Hepatocyte (in vitro differentiated cells): ENCODE measurements at regions not wholly inside any gene's neighbourhood (a gene's known extent, or its start where the extent isn't known, plus 50 kb on each side); places are given as distances from the start of the nearest gene placed in this dataset.
A peak's percentile ranks its signal among the peaks of the same experiment; 100 is the strongest.

Experiments
- DNase-seq: peaks from one replicate; pipeline ENCODE4 v3.0.0-alpha.2; 2016; ENCODE audit warnings: low spot score
- H2AFZ ChIP-seq: fragments of 200-600 bp; sonication (generic); 2 replicates; pipeline ENCODE4 v1.6.0; 2016; ENCODE audit warnings: antibody characterized with exemption, mild to moderate bottlenecking
- H3K27ac ChIP-seq: fragments of 200-600 bp; sonication (generic); 2 replicates; pipeline ENCODE4 v1.5.1; 2016; ENCODE audit warnings: mild to moderate bottlenecking
- H3K27me3 ChIP-seq: fragments of 200-600 bp; sonication (generic); 2 replicates; pipeline ENCODE4 v1.6.1; 2016
- H3K36me3 ChIP-seq: fragments of 200-600 bp; sonication (generic); replicated peaks from 2 replicates; pipeline ENCODE4 v1.5.1; 2016; ENCODE audit warnings: low read depth; ENCODE audit not compliant: insufficient read depth
- H3K4me1 ChIP-seq: fragments of 200-600 bp; sonication (generic); 2 replicates; pipeline ENCODE4 v1.5.1; 2016; ENCODE audit warnings: mild to moderate bottlenecking, moderate library complexity; ENCODE audit not compliant: insufficient read depth
- H3K4me2 ChIP-seq: fragments of 200-600 bp; sonication (generic); 2 replicates; pipeline ENCODE4 v1.6.0; 2016
- H3K4me3 ChIP-seq: fragments of 200-600 bp; sonication (generic); 2 replicates; pipeline ENCODE4 v1.5.1; 2016; ENCODE audit warnings: mild to moderate bottlenecking
- H3K79me2 ChIP-seq: fragments of 200-600 bp; sonication (generic); 2 replicates; pipeline ENCODE4 v1.6.0; 2017; ENCODE audit warnings: mild to moderate bottlenecking
- H3K9me2 ChIP-seq: fragments of 200-600 bp; sonication (generic); replicated peaks from 2 replicates; pipeline ENCODE4 v1.6.0; 2017; ENCODE audit warnings: mild to moderate bottlenecking; ENCODE audit not compliant: insufficient read depth
- H3K9me3 ChIP-seq: fragments of 200-600 bp; sonication (generic); 2 replicates; pipeline ENCODE4 v1.5.1; 2016; ENCODE audit warnings: low read depth, mild to moderate bottlenecking
- H4K20me1 ChIP-seq: fragments of 200-600 bp; sonication (generic); 2 replicates; pipeline ENCODE4 v1.6.0; 2016; ENCODE audit warnings: mild to moderate bottlenecking; ENCODE audit not compliant: insufficient read depth, poor library complexity, severe bottlenecking
- EZH2 ChIP-seq: fragments of 200-600 bp; sonication (generic); IDR thresholded peaks from 2 replicates; pipeline ENCODE4 v1.6.1; 2016; ENCODE audit warnings: antibody characterized with exemption, mild to moderate bottlenecking, borderline replicate concordance
- EZH2phosphoT487 ChIP-seq: fragments of 200-600 bp; sonication (generic); IDR thresholded peaks from one replicate; pipeline ENCODE4 v1.6.1; 2018; ENCODE audit warnings: antibody characterized with exemption, mild to moderate bottlenecking, low read depth, moderate library complexity; ENCODE audit not compliant: unreplicated experiment, severe bottlenecking
- WGBS: methylation state at CpG from one replicate; pipeline ENCODE4 v1.1.6; 2016; ENCODE audit warnings: low lambda C conversion rate; ENCODE audit errors: missing lambda C conversion rate; 5-methylcytosine and 5-hydroxymethylcytosine counted together
- TF ChIP-seq, protein P1 (sequence below): fragments of 200-600 bp; sonication (generic); IDR thresholded peaks from 2 replicates; pipeline ENCODE4 v1.5.1; 2016; ENCODE audit warnings: antibody characterized with exemption, mild to moderate bottlenecking; ENCODE audit not compliant: poor library complexity

DNA sequence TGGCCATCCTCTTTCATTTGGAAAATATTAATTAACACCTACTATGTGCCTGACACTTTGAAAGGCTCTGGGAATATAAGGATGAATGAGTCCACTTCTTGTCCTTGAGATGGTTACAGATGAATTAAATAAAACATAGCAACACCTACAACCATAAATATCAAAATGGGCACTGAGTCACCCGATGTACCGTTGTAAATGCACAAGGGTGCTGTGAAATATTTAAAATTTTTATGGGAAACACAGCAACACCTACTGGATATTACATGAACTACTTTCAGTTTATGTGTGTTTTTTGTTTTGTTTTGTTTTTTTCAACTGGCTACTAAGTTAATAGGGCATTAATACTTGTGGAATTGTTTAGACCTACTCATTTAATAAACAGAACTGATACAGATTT is 239.0 kb upstream of the NAALADL2 start:
- Histone ChIP-seq H3K27me3 (no peaks in the 10 kb centered on the region), H4K20me1 (no peaks in the 10 kb centered on the region), H3K9me2 (no peaks in the 10 kb centered on the region), H3K79me2 (no peaks in the 10 kb centered on the region), H3K9me3 (no peaks in the 10 kb centered on the region), H3K27ac (no peak overlapping the region), H2AFZ (no peak overlapping the region), H3K4me1 (no peaks in the 10 kb centered on the region), H3K36me3 (no peaks in the 10 kb centered on the region), H3K4me3 (no peak overlapping the region), H3K4me2 (no peak overlapping the region)
- WGBS: 78% methylated on average over 2 of the region's 2 CpGs
- DNase-seq: no peak
- TF ChIP-seq, protein P1, sequence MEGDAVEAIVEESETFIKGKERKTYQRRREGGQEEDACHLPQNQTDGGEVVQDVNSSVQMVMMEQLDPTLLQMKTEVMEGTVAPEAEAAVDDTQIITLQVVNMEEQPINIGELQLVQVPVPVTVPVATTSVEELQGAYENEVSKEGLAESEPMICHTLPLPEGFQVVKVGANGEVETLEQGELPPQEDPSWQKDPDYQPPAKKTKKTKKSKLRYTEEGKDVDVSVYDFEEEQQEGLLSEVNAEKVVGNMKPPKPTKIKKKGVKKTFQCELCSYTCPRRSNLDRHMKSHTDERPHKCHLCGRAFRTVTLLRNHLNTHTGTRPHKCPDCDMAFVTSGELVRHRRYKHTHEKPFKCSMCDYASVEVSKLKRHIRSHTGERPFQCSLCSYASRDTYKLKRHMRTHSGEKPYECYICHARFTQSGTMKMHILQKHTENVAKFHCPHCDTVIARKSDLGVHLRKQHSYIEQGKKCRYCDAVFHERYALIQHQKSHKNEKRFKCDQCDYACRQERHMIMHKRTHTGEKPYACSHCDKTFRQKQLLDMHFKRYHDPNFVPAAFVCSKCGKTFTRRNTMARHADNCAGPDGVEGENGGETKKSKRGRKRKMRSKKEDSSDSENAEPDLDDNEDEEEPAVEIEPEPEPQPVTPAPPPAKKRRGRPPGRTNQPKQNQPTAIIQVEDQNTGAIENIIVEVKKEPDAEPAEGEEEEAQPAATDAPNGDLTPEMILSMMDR: peak; percentile 21
- TF ChIP-seq EZH2phosphoT487: no peak

DNA sequence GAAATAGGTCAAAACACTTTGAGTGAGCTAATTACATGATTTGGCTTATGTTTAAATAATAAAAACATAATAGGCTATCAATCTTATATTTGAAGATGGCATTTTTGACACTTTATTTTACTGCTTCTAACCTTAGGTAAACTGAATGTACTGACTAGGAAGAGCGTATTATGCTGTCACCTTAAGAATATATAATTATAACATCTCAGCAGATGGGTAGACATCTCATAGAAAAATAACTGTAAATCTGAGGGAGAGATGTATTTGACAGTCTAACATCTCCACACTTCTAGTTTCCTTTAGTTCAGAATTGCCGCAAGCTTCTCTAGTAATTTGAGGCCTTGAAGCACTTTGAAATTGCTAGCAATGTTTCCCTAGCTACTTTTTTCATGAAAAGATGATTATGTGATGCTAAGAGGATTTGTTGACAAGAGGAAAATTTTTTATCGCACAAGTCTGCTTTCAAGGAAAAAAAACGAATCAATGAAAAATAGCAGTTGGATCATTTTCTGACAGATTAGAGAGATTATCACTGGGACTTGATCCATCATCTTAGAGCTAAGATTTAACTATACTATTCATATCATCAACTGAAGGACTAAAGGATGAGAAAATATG is 238.2 kb upstream of the NAALADL2 start:
- H3K36me3 ChIP-seq: no peaks in the 10 kb centered on the region
- H3K4me1 ChIP-seq: no peaks in the 10 kb centered on the region
- no peaks in the 10 kb centered on the region for H4K20me1 ChIP-seq
- no peaks in the 10 kb centered on the region for H3K9me2 ChIP-seq
- 99% methylated on average over 4 of the region's 4 CpGs for WGBS
- H3K9me3 ChIP-seq: no peaks in the 10 kb centered on the region
- no peak overlapping the region for H3K27ac ChIP-seq
- TF ChIP-seq, protein P1: no peak
- TF ChIP-seq EZH2: no peak
- no peak for TF ChIP-seq EZH2phosphoT487
- H2AFZ ChIP-seq: no peak overlapping the region
- DNase-seq: no peak
- no peak overlapping the region for H3K4me2 ChIP-seq
- no peaks in the 10 kb centered on the region for H3K79me2 ChIP-seq
- H3K4me3 ChIP-seq: no peak overlapping the region
- no peaks in the 10 kb centered on the region for H3K27me3 ChIP-seq

DNA sequence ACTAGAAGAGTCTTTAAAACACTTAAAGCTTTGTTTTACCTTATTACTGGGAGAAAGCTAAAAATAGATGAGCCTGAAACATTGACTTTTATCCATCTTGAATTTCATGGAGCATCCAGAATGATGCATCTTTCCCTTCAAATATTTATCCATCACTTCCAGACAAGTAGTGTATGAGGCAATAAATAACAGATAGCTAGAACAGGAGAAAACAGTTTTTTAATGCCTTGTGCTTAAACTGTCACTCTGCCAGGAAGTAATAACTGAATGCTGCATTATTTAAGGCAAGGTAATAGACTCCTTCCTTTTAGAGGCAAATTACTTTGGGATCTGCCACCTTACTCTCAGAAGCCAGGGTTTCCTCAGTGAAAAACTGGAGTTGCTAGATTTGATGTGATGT is 225.8 kb upstream of the NAALADL2 start:
- no peaks in the 10 kb centered on the region for H3K9me2 ChIP-seq
- DNase-seq: no peak
- TF ChIP-seq EZH2: no peak
- no peak for TF ChIP-seq EZH2phosphoT487
- TF ChIP-seq, protein P1: no peak

DNA sequence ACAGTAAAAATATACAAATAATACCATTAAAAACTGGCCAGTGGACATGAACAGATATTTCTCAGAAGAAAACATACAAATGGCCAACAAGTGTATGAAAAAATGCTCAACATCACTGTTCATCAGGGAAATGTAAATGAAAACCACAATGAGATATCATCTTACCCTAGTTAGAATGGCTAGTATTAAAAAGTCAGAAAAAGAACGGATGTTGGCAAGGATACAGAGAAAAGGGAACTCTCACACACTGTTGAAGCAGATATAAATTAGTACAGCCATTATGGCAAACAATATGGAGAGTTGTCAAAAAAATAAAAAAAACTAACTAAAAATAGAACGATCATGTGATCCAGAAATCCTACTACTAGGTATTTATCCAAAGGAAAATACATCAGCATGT is 222.7 kb upstream of the NAALADL2 start:
- Histone ChIP-seq H3K27me3 (no peaks in the 10 kb centered on the region), H3K79me2 (no peaks in the 10 kb centered on the region), H3K4me3 (no peak overlapping the region), H3K4me2 (no peak overlapping the region), H3K27ac (no peak overlapping the region), H4K20me1 (no peaks in the 10 kb centered on the region), H3K36me3 (no peaks in the 10 kb centered on the region), H2AFZ (no peak overlapping the region), H3K9me3 (no peaks in the 10 kb centered on the region), H3K9me2 (no peaks in the 10 kb centered on the region), H3K4me1 (no peaks in the 10 kb centered on the region)
- WGBS: 68% methylated on average over 2 of the region's 2 CpGs
- no peak for DNase-seq
- no peak for TF ChIP-seq EZH2
- no peak for TF ChIP-seq EZH2phosphoT487
- TF ChIP-seq, protein P1: no peak

More for the DNA sequence above, 225.8 kb upstream of the NAALADL2 start:
- Histone ChIP-seq H3K36me3 (no peaks in the 10 kb centered on the region), H3K4me3 (no peak overlapping the region), H3K79me2 (no peaks in the 10 kb centered on the region), H3K4me2 (no peak overlapping the region), H4K20me1 (no peaks in the 10 kb centered on the region), H3K27ac (no peak overlapping the region), H3K9me3 (no peaks in the 10 kb centered on the region), H3K27me3 (no peaks in the 10 kb centered on the region), H3K4me1 (no peaks in the 10 kb centered on the region), H2AFZ (no peak overlapping the region)
